ENCODE measurements at regions not wholly inside any gene's neighbourhood (a gene's known extent, or its start where the extent isn't known, plus 50 kb on each side); places are given as distances from the start of the nearest gene placed in this dataset.

DNA sequence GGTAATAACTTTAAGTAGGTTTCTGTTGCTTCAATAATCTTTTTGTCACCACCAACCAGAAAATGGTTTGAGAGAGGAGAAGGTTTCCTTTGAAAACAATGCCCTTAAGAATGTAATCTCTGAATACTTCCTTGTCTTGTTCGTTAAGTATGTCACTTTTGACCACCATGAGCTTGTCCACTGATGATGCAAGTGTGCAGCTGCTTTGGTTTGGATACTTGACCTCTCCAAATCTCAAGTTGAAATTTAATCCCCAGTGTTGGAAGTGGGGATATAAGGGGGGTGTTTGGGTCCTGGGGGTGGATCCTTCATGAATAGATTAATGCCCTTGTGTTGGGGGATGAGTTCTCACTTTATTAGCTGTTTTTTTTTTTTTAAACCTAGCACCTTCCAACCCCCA is 985.4 kb downstream of the EPHA7 start:
- H3K4me1 ChIP-seq = no peaks in the 10 kb centered on the region
- ATAC-seq (no peak), DNase-seq (no peak)
- H3K4me3 ChIP-seq = no peak overlapping the region
- intact Hi-C loops (cut with DNase I) = no loop called here
- peaks cover 0 to 11% (median 0%) of the 10 kb centered on the region in 12 donors for H3K9me3 ChIP-seq
- TF ChIP-seq, protein P1, sequence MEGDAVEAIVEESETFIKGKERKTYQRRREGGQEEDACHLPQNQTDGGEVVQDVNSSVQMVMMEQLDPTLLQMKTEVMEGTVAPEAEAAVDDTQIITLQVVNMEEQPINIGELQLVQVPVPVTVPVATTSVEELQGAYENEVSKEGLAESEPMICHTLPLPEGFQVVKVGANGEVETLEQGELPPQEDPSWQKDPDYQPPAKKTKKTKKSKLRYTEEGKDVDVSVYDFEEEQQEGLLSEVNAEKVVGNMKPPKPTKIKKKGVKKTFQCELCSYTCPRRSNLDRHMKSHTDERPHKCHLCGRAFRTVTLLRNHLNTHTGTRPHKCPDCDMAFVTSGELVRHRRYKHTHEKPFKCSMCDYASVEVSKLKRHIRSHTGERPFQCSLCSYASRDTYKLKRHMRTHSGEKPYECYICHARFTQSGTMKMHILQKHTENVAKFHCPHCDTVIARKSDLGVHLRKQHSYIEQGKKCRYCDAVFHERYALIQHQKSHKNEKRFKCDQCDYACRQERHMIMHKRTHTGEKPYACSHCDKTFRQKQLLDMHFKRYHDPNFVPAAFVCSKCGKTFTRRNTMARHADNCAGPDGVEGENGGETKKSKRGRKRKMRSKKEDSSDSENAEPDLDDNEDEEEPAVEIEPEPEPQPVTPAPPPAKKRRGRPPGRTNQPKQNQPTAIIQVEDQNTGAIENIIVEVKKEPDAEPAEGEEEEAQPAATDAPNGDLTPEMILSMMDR (IDR thresholded peaks at IDR 0.05) = no peak
- no peak for TF ChIP-seq POLR2A (IDR thresholded peaks at IDR 0.05)
- no peaks in the 10 kb centered on the region for H3K27me3 ChIP-seq
- no peak overlapping the region for H3K27ac ChIP-seq
- H3K36me3 ChIP-seq = no peaks in the 10 kb centered on the region
- WGBS, 4 donors = 45 to 66% (median 56%) methylated on average over 1 of the region's 1 CpG

DNA sequence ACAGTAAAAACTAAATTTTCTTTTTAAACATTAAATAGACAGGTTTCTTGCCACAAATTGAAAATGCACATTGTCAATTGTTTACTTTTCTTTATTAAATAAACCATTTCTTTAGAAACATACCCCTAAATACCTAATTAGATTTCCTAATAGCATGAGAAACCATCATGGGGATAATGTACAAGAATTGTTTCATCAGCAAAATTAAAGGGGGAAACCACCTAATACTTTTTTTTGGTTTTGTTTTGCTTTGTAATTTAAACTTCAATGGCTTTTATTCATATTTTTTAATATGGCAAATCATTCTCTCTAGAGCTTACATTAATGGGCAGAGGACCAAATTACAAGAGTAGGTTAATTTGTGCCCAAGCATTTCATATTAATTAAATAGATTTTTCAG is 987.9 kb downstream of the EPHA7 start:
- H3K4me1 ChIP-seq = no peaks in the 10 kb centered on the region
- TF ChIP-seq POLR2A (IDR thresholded peaks at IDR 0.05) = no peak
- TF ChIP-seq, protein P1 (IDR thresholded peaks at IDR 0.05) = no peak
- H3K9me3 ChIP-seq = peaks cover 0 to 11% (median 0%) of the 10 kb centered on the region in 12 donors
- no peaks in the 10 kb centered on the region for H3K36me3 ChIP-seq
- no peak overlapping the region for H3K4me3 ChIP-seq
- ATAC-seq (no peak), DNase-seq (no peak)
- intact Hi-C loops (cut with DNase I) = no loop called here
- H3K27me3 ChIP-seq = no peaks in the 10 kb centered on the region
- no peak overlapping the region for H3K27ac ChIP-seq

DNA sequence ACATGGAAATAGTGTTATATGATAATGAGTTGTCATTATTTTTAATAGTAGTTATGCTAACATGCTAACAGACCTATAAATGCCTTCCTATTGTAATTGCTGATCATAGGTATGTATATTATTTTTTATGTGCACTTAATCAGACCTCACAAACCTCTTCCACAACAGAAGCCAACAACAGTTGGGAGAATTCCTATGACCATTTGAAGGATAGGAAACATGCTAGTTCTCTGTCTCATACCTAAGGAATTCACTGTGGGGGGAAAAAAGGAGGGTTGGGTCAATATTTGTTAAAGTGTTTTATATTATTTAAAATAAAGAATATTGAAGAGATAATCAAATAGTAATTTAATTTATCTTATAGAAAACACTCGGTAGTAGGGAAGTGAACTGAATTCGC is 990.9 kb downstream of the EPHA7 start:
- H3K36me3 ChIP-seq = no peaks in the 10 kb centered on the region
- WGBS, 4 donors = 91 to 95% (median 92%) methylated on average over 2 of the region's 2 CpGs
- H3K4me1 ChIP-seq = no peaks in the 10 kb centered on the region
- TF ChIP-seq, protein P1 (IDR thresholded peaks at IDR 0.05) = no peak
- no peak for TF ChIP-seq POLR2A (IDR thresholded peaks at IDR 0.05)
- peaks cover 0 to 11% (median 0%) of the 10 kb centered on the region in 12 donors for H3K9me3 ChIP-seq
- no peak for DNase-seq
- H3K27ac ChIP-seq = no peak overlapping the region
- intact Hi-C loops (cut with DNase I) = no loop called here
- no peaks in the 10 kb centered on the region for H3K27me3 ChIP-seq
- ATAC-seq = no peak
- H3K4me3 ChIP-seq = no peak overlapping the region

DNA sequence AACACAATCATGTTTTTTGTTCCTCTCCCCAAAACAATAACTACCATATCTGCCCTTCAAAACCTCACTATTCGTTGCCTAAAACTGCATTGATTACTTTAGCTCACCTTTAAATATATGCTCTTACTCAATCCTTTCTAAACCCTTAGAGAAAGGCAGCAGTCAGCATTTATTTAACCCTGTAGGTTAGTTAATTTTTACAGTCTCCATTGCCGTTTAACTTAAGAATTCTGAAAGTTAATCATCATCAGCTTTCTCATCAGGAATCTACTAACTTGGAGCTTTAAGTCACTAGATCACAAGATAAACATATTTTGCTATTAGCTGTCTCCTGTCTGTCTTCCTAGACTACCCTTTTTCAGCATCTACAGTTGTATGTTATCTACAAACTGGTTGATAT is 991.9 kb downstream of the EPHA7 start:
- ATAC-seq (no peak), DNase-seq (no peak)
- intact Hi-C loops (cut with DNase I) = no loop called here
- TF ChIP-seq POLR2A (IDR thresholded peaks at IDR 0.05) = no peak
- TF ChIP-seq, protein P1 (IDR thresholded peaks at IDR 0.05) = no peak
- Histone ChIP-seq H3K36me3 (no peaks in the 10 kb centered on the region), H3K4me1 (no peaks in the 10 kb centered on the region), H3K27ac (no peak overlapping the region), H3K27me3 (no peaks in the 10 kb centered on the region), H3K4me3 (no peak overlapping the region), H3K9me3 (peaks cover 0 to 11% (median 0%) of the 10 kb centered on the region in 12 donors)
- WGBS, 4 donors = 84 to 87% (median 86%) methylated on average over 2 of the region's 2 CpGs
